Erythroblast (primary cell): ENCODE measurements at regions not wholly inside any gene's neighbourhood (a gene's known extent, or its start where the extent isn't known, plus 50 kb on each side); places are given as distances from the start of the nearest gene placed in this dataset.
"Not testable (repeated sequence)": the region's sequence is repeated elsewhere in the genome, so short reads cannot be mapped to it uniquely, and the experiment has no call there.

Source experiments
- DNase-seq, 2 experiments: peaks; one replicate each; lab custom pipeline; 2025; lab: John Stamatoyannopoulos, UW
- GATA1 ChIP-seq: IDR thresholded peaks from 2 replicates; pipeline ENCODE4 v1.6.1; 2011; ENCODE audit warnings: low read depth, mild to moderate bottlenecking, control low read depth, low read length, moderate library complexity
- POLR2A ChIP-seq: IDR thresholded peaks from 2 replicates; pipeline ENCODE4 v1.6.1; 2011; ENCODE audit warnings: mild to moderate bottlenecking, low read length

DNA sequence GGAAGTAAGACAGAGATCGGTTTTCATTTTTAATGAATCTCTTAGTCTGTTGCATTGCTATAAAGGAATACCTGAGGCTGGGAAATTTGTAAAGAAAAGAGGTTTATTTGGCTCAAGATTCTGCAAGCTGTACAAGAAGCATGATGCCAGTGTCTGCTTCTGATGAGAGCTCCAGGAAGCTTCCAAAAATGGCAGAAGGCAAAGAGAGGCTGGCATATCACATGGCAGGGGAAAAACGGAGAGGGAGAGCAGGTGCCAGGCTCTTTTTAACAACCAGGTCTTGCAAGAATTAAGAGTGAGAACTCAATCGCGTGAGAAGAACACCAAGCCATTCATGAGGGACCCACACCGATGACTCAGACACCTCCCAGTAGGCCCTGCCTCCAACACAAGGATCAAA is 125.0 kb upstream of the THSD7A start:
- DNase-seq: no peak
- TF ChIP-seq POLR2A: no peak
- TF ChIP-seq GATA1: no peak

DNA sequence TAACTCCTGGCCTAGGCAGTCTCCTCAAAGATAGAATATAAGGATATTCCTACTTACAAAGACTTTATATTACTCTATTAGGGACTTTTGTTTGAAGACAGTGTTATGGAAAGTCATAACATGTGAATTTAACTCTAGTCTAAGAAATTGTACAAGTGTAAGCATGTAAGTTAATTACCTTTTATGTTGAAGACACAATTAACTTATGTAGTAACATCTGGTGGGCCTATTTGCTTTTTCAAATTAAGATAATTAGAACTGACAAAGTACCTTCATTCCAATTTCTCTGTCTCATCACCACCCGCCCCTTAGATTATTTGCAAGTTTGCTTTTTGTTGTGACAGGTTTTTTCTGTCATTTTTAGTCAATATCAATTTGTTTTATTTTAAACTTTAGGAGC is 126.0 kb upstream of the THSD7A start:
- no peak for DNase-seq
- TF ChIP-seq GATA1 (no peak), POLR2A (no peak)

DNA sequence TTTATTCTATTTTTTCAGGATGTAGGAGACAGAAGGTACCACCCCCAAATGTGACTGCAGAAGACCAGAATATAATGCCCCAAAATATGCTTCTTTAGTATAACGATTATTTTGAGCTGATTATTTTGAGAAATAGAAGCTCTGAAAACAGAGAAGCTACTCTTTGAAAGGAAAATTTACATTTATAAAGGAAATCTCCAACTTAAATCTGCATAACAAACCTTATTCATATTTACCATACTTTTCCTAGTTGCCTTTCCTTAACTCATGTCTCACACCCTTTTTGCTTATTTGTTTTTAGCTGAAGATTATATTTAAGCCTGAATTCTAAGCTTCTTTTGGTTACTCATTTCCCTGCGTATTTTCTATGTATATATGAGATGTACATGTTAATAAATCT is 127.1 kb upstream of the THSD7A start:
- TF ChIP-seq GATA1: no peak
- TF ChIP-seq POLR2A: no peak
- no peak for DNase-seq

DNA sequence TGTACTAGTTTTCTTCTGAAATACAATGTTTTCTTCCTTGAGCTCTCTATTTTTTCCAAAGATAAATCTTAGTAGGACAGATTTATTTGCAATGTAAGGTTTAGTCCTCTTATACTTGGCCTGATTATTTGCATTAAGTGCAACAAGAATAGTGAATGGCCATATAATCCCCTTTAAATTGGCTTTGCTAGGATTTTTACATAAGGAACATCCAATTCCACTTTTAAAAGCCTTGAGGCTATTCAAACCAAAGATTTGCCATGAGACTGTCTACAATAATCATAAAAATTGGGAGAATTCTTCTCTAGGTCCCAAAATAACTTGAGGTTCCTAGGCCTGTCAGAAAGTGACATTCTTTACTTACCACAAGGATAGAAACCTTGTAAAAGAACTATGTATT is 128.6 kb upstream of the THSD7A start:
- no peak for TF ChIP-seq POLR2A

DNA sequence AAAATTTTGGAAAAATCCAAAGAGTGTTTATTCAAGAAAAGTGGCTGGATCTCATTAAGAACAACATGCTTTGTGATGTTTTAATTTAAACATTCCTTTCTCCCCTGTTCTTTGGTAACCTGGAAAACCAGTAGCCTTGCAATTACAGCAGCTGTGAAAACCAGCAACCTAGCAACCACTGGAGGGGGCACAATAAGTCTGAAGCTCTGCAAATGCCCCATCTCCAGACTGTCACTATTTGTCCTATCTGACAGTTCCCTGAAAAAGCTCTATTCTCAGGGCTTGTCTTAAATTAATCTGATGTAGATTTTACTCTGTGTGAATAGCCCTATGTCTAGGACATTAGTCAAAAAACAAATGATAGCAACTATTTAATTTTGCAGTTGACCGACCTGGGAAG is 137.6 kb upstream of the THSD7A start:
- no peak for DNase-seq
- no peak for TF ChIP-seq POLR2A
- TF ChIP-seq GATA1: no peak

More for the DNA sequence above, 128.6 kb upstream of the THSD7A start:
- no peak for DNase-seq

DNA sequence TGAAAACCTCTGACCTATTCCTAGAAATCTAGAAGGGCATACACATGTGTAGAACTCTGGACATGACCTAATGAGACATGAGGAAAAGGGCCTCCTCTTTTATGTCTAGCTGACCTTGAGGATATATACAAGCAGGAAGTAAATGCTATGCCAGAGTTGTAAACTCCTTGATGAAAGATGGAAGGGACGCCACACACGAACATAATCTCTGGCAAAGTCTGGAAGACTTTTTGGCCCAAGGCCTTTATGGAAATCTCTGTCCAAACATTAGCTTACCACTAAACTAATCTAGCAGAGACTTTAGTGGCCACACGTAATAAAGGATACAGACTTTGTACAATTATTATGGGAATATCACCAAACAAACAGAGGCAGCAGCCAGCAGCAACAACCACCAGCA is 138.1 kb upstream of the THSD7A start:
- no peak for DNase-seq
- no peak for TF ChIP-seq GATA1
- no peak for TF ChIP-seq POLR2A

DNA sequence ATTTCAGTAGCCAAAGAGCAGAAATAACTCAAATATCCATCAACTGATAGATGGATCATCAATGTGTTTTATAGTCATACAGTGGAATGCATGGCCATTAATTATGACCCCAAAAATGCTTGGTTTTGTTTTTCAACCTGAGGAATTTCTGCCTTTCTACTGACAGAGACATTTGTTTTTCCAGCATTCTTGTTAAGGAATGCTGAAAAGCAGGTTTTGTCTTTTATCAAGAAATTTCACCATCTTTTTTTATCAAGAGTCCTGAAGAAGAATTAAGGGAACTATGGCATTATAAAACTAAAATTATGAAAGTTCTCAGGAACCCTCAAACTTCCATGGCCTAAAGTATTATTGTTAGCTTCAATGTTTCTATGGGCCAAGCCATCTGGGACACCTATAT is 153.4 kb upstream of the THSD7A start:
- DNase-seq: no peak
- no peak for TF ChIP-seq GATA1
- no peak for TF ChIP-seq POLR2A

DNA sequence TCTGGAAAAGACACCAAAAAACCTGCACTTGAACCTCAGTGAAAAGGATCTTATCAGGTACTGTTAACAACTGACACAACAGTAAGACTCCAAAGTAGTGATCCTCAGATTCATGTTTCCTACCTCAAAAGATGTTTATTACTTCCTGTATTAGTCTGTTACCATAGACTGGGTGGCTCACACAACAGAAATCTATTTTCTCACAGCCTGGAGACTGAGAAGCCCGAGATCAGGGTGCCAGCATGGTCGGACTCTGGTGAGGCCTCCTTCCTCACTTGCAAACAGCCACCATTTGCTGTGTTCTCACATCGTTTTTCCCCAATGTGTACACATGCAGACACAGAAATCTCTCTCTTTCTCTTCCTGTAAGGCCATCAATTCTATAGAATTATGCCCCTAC is 154.0 kb upstream of the THSD7A start:
- DNase-seq: no peak
- TF ChIP-seq GATA1 (no peak), POLR2A (no peak)

DNA sequence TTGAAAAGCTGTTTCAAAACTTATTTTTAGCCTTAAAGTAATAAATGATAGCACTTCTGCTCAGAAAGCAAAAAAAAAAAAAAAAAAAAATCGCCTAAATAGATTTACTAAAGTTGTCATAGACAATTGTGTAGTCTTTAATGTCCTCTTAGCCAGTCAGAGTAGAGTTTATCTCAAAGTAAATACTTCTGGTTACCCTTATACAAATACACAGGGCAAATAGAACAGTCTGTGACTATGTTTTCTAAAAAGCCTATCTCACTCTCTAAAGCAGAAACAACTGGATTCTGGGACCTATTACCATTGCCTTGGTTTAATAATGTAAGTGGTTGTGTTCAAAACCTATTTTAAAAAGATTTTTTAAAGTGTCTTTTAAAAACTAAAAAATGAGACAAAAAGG is 156.2 kb upstream of the THSD7A start:
- no peak for TF ChIP-seq POLR2A
- TF ChIP-seq GATA1: no peak
- no peak for DNase-seq

DNA sequence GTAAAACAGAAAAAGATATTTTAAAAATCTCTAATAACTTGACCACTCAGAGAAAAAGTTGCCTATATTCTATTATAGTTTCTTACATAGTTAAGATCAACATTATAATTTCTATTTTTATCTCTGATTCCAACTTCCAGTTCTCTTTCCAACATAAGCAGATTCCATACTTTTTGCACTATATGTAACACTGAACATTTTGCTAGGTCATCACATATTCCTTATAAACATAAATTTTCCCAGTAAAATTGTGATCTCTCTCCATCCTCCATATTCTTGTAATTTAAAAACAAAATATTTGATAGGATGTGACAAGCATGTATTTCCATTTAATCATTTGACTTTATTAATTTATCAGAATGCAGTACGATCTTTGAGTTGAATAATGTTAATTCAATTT is 170.4 kb upstream of the THSD7A start:
- no peak for TF ChIP-seq GATA1
- DNase-seq: no peak

DNA sequence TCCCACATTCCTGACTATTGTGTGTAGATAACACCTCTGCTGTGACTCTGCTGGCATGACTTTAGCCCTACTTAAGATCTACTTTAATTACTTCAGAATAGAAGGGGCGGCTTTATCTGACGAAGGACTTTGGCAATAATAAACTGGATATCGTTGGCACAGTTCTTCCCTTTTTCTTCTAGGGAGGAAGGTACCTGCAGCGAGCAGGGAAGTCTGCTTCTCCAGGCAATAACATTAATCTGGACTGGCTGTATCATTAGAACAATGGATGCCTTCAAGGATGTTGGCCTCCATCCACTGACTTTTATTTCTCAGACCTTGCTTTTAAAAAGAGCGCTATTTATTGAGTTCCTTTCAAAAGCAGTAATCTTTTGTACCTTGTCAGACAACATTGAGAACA is 172.6 kb upstream of the THSD7A start:
- no peak for DNase-seq
- no peak for TF ChIP-seq POLR2A
- no peak for TF ChIP-seq GATA1

DNA sequence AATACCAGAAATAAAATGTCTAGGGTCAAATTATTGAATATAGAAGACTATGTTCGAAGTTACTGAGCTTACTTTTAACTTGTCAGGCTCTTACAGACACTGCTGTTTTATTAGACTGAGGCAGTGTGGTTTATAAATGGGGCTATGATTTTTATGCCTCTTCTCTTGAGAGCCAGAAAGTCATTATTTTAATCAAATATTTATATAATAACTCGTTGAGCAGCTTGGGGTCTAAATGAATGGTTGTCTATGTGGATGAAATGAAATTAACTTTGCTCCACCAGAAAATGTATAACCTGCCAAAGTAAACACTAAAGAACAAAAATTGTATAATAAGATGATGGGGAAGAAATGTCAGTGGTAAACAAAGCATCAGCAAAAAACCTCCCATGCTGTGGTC is 175.6 kb upstream of the THSD7A start:
- no peak for TF ChIP-seq GATA1
- TF ChIP-seq POLR2A: no peak
- DNase-seq: no peak

DNA sequence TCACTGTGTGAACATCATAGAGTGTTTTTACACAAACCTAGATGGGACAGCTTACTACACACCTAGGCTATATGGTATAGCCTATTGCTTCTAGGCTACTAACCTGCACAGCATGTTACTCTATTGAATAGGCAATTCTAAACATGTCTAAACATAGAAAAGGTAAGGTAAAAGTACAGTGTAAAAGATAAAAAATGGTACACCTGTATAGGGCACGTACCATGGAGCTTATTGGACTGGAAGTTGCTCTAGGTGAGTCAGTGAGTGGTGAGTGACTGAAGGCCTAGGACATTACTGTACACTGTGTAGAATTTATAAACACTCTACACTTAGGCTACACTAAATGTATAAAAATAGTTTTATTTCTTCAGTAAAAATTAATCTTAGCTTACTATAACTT is 182.0 kb upstream of the THSD7A start:
- no peak for DNase-seq
- TF ChIP-seq GATA1 (no peak), POLR2A (no peak)

DNA sequence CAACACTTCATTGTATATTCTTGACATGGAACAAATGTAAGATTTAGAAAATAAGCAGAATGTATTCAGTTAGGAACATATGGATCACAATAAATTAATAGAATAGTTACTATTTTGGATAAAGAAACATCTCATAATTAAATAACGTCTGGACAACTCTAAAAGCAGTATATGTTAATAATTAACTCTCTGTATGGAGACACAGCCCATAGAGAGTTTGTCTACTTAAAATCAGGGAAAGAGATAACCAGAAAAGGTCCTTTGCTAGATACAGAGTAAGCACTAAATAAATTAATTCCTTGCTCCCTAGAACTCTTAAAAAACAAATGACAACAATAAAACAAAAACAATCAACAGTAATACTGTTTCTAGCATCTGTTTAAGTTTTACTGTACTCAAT is 184.4 kb upstream of the THSD7A start:
- TF ChIP-seq POLR2A (no peak), GATA1 (no peak)
- DNase-seq: no peak

DNA sequence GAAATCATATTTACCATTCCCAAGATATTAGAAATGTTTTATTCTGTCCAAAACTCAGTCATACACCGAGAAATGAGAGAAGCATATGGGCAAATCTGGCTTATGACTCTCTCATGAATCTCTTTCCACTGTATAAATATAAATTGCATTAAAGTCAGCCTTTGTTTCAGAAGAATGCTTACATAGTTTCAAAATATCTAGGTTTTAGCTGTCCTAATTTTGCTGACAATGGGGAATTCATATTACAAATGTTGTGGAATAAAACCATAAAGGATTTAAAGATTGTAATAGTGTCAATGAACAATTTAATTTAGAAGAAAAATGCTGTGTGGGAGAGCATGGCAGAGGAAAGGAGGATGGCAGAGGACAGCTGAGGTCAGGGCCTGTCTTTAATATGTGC is 185.0 kb upstream of the THSD7A start:
- TF ChIP-seq POLR2A (no peak), GATA1 (no peak)
- no peak for DNase-seq

DNA sequence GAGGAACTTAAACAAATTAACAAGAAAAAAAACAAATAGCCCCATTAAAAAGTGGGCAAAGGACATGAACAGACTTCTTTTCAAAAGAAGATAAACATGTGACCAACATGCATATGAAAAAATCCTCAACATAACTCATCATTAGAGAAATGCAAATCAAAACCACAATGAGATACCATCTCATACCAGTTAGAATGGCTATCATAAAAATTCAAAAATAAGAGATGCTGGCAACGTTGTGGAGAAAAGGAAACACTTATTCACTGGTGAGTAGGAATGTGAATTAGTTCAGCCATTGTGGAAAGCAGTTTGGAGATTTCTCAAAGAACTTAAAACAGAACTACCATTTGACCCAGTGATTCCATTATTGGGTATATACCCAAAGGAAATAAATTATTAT is 189.1 kb upstream of the TMEM106B start:
- not testable (repeated sequence) for DNase-seq

DNA sequence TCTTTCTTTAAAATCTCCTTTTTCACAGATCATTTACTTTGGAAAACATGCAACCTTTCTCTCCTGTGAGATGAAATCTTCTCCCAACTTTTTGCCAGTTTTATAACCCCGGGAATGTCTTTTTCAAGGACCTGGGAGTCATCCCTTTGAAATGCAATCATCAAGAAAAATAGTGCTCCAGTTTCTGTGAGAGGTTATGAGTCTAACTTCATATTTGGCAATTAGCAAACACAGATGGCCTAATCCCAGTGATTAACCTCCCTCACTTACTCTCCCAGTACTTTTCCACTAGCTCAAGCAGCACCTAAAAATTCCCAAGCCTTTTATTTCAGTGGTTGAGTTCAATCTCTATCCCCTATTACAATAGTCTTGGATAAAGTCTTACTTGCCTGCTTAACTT is 185.8 kb upstream of the TMEM106B start:
- TF ChIP-seq POLR2A: no peak
- no peak for TF ChIP-seq GATA1
- DNase-seq: no peak
